GM20431 (cell line): ENCODE measurements at regions not wholly inside any gene's neighbourhood (a gene's known extent, or its start where the extent isn't known, plus 50 kb on each side); places are given as distances from the start of the nearest gene placed in this dataset.

Source experiments
- in situ Hi-C: fragments of 300-500 bp; cut with MseI, MboI; formaldehyde crosslinking; loops from one replicate; pipeline ENCODE4 v1.15.0; 2020; ENCODE audit warnings: low sequenced_read_pairs; ENCODE audit not compliant: unreplicated experiment

GRCh38 chr15:94829887-94830884, 598.8 kb downstream of the MCTP2 start:
- in situ Hi-C loops = no loop called here

GRCh38 chr15:94834000-94834399, 602.6 kb downstream of the MCTP2 start:
- in situ Hi-C loops = no loop called here

- in situ Hi-C loops = no loop called here
These were observed 603.1 kb downstream of the MCTP2 start for GRCh38 chr15:94834494-94834893.

- in situ Hi-C loops = no loop called here
These were observed 606.9 kb downstream of the MCTP2 start for GRCh38 chr15:94838281-94838680.

GRCh38 chr15:94840794-94841783, 609.7 kb downstream of the MCTP2 start:
- in situ Hi-C loops = no loop called here

- in situ Hi-C loops = no loop called here
These were observed 611.7 kb downstream of the MCTP2 start for GRCh38 chr15:94843060-94843459.

GRCh38 chr15:94844198-94844537, 612.8 kb downstream of the MCTP2 start:
- in situ Hi-C loops = no loop called here

GRCh38 chr15:94844538-94845389, 613.4 kb downstream of the MCTP2 start:
- in situ Hi-C loops = no loop called here

GRCh38 chr15:94845390-94845716, 614.0 kb downstream of the MCTP2 start:
- in situ Hi-C loops = no loop called here

GRCh38 chr15:94847325-94847724, 616.0 kb downstream of the MCTP2 start:
- in situ Hi-C loops = no loop called here

GRCh38 chr15:94848054-94848453, 616.7 kb downstream of the MCTP2 start:
- in situ Hi-C loops = no loop called here

GRCh38 chr15:94855018-94855408, 623.7 kb downstream of the MCTP2 start:
- in situ Hi-C loops = no loop called here

- in situ Hi-C loops = no loop called here
These were observed 624.3 kb downstream of the MCTP2 start for GRCh38 chr15:94855409-94856266.

GRCh38 chr15:94856267-94856854, 625.0 kb downstream of the MCTP2 start:
- in situ Hi-C loops = no loop called here

- in situ Hi-C loops = no loop called here
These were observed 626.1 kb downstream of the MCTP2 start for GRCh38 chr15:94857466-94857865.

- in situ Hi-C loops = no loop called here
These were observed 626.6 kb downstream of the MCTP2 start for GRCh38 chr15:94858011-94858410.

- in situ Hi-C loops = no loop called here
These were observed 627.1 kb downstream of the MCTP2 start for GRCh38 chr15:94858449-94858848.

GRCh38 chr15:94858920-94859319, 627.6 kb downstream of the MCTP2 start:
- in situ Hi-C loops = no loop called here

- in situ Hi-C loops = no loop called here
These were observed 633.2 kb downstream of the MCTP2 start for GRCh38 chr15:94864600-94864999.
